Stimulated activated CD4-positive, alpha-beta T cell treated with anti-CD3 and anti-CD28 coated beads, Interleukin-1b, Interleukin-23, amount 100 ng/mL, for 48 hours (primary cell): ENCODE measurements at regions not wholly inside any gene's neighbourhood (a gene's known extent, or its start where the extent isn't known, plus 50 kb on each side); places are given as distances from the start of the nearest gene placed in this dataset.

ENCODE experiments used
- DNase-seq: peaks from one replicate; pipeline ENCODE4 v3.0.0-alpha.2; 2020

DNA sequence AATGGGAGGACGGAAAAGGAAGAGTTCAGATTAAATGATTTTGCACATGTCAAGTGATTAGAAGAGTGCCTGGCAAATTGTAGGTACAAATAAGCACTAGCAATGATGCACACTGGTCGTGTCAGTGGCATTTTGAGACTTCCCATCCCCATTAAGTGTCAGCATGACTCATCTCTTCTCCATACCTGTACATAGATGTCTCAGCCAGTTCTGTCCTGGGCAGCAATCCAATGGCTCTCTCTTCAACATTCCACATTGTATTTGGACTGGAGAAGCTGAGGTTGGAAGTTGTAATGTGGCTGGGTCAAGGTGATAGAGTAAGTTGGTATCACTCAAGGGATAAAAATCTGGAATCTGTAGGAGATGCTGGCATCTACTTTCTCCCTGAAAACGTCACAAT, 742.7 kb downstream of the VRK1 start:
- no peak for DNase-seq

DNA sequence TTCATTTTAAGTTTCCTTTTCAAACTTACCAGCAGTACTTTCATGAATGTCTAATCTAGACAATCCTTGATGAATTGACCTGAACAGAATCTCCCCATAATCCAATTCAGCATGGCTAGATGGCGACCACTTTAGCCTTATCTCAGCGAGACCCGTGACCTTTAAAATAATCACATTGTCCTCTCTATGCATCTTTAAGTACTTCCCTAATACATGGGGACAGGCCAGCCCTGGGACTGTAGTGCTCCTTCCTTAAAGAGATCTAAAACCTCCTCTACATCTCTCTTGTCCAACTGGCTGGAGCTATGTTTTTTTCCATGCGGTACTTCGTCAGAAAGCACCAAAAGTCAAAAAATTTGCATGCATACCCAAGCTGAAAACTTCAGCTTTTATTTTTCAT, 746.0 kb downstream of the VRK1 start:
- DNase-seq: no peak

DNA sequence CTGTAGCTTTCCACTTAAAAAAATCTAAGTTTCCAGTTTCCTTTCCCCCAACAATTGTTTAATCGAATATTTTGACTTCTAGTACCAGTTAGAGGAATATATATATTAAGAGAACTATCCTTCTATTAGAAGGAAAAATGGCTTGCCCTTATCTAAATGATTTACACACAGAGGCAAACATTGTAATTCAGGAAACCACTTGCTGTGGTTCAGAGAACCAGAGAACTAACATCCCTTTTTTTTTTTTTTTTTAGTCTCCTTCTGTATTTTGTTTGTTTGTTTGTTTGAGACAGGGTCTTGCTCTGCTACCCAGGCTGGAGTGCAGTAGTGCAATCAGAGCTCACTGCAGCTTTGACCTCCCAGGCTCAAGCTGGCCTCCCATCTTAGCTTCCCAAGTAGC, 746.6 kb downstream of the VRK1 start:
- no peak for DNase-seq

DNA sequence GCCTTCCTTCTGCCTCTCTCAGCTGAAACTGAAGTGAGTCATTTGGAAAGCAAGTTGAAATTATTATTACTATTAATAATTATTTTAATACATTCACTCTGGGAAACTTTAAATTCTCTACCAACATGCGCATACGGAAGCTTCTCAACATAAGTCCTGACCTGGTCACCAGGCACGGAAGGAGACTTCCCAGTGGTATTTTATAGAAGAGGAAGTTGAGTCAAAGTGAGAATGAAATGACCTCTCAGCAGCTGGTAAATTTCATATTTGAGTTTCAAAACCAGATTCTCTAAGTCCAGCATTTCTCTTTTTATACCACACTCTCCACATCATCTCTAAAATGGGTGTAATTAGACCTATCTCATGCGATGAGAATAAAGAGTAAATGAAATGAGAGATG, 747.4 kb downstream of the VRK1 start:
- no peak for DNase-seq

DNA sequence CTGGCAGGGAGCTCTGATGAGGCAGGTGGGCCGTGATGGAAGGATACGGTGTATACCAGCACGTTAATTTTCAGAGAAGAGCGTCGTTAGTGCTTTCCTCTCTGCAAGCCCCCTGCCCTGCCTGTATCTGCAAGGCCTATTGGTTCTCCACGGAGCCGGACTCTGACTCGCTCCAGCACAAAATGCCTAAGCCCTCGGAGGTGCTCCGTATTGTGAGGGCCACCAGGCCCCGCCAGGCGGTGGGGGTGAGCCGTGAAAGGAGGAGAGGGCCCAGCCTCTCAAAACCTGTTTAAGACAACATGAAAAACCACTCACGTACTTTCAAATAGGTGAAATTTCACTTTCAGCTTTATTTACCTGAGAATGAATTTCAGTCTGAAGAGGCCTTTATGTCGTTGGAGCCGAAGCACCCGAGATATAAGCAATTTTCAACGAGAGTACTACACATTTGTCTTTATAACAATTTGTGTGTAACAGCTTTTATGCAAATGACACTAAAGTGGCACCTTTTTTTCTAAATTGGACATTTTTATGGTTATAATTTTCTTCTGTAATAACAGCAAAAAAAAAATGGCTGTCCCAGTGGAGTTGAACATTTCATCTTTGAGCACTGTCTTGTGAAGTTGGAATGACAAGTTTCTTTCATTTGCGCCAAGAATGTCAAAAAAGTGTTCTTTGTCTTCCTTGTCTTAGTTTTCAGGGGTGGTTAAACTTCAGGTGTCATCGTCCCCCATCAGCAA, 749.5 kb downstream of the VRK1 start:
- no peak for DNase-seq

DNA sequence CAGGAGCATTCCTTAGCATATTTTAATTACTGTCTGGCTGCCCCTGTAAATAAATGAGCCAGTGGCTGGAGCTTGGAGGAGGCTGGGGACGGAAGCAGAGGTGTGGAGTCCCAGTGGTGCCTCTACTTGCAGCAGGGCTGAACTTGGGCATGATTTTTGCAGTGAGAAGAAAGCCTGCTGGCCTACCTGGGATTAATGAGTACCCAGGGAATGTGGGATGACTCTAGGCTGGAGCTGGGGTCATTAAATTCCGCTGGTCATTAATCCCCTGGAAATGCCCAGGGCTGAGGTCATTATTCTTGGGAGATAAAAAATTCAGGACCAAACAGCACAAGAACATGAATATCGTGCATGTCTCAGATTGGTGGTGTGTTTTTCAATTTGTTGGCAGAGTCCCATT, 753.3 kb downstream of the VRK1 start:
- no peak for DNase-seq

DNA sequence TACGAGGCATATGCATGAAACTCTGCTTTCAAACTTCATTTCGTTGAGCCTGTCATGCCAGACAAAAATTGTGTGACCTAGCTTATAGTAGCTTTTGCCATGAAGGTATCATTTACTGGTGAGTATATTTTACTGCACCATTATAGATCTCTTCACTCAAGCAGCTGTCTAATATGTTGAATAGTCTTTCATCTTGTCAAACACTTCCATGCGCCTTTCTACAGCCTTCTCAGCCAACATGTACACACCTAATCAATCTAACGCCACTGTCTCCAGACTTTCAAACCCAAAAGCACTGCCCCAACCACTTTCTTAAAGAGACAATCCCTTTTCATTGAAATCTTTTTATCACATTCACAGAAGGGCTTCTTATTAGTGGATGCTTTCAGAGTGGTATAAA, 757.4 kb downstream of the VRK1 start:
- no peak for DNase-seq

DNA sequence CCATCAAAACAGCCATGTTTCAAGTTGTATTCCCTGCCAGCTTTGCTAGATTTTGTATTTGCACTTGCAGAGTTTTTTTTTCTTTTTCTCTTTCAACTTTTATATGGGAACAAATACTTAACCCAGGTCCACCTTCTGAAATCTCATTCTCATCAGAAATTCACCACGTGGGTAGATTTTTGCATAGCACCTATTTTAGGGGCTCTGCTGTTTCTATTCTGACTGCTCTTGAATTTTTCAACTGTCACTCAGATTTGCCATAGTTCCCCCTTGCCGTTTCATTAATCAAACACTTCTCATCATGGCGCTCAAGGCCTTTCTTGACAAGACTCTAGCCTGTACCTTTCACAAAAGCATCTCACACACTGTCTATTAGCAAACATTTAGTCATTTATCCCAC, 767.2 kb downstream of the VRK1 start:
- DNase-seq: no peak

DNA sequence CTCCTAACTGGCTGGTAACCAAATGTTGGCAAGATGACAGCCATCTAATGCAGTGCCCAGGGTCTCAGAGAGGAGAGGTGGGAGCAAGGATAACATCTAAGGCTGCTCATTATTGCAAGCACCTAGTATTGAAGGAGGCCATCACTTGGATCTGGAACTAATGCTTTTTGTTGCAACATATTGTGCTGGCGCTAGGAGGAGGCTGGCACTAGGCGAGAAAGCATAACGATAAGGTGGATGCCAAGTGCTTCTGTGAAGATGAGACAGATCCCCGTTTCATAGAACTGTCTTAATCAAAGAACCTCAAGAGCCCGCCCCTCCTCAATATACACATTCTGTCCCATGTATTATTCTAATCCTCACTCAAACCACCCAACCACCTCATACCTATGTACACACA, 774.0 kb downstream of the VRK1 start:
- DNase-seq: no peak

DNA sequence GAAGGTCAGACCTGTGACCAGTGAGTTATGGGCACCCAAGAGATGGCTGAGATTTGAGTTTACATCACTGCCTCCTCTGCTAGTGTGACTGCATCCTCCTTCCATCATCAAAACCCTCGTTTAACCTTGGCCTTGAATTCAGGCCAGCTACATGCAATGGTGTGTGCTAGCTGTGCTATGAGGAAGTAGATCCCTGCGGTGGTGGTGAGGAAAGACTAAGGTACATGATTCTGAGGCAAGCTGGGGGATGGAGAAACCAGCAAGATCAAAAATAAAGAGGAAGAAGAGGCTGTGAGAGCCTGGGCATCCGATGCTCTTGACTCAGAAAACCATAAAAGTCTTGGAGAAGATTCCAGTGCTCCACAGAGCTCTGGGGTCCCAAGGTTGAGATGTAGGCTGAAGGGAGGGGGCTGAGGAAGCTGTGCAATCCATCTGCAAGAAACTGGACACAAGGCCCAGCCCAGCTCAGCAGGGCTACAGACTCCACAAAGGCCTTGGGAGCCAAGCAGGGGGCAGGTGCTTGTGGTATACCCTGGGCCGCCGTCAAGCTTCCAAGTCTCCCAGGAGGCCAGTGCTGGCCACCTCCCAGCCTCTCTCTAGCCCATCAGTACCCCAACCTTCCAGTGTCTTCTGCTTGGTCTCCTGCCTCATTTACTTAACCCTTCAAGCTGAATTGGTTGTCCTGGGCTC, 774.8 kb downstream of the VRK1 start:
- no peak for DNase-seq

DNA sequence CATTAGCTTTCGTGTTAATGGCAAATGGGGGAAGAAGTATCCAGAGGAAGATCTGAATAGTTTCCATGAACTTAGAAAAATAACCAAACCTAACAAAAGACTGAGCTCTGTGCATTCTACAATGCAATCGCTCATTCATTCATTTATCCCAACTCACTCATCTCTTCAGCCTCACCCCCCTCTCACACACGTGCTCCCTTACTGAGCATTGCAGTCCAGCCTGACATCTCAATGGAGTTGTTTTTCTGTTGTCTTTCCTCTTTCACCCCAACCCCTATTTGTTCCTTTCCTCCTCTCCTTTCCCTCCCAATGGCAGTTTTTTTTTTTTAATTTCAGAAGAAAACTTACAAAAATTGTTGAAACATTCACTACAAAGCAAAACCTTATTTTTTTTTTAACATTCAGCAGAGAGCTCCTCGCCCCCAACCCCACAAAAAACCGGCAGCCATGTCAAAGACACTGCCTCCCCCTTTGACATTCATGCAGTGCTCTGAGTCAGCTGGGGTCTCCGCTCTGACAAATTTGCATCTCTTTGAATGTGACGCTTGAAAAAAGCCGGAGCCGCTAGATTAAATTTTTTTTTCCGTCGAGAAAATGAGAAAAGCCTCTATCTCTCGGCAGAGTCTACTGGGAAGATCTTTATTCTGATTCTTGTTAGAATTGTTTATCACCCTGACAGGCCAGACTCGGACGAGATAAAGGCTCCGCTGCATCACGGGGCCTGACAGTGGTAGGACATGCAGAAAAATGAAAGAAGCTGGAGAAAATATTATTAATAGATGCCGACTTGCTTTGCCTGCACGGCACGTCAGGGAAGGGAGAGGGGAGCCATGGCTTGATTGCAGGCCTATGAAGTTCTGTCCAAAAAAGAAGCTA, 775.6 kb downstream of the VRK1 start:
- DNase-seq: no peak

DNA sequence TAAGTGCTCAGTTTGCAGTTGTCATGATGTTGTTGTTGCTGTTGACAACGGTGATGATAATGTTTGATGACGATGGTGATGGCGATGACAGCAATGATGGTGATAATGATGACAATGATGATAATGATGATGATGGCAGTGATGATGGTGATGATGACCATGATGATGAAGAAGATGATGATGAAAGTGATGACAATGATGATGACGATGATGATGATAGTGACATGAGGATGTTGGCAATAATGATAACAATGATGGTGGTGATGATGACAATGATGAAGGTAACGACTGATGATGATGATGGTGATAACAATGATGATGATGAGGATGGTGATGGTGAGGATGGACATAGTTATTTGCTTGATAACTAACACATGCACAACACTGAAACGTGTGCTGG, 778.5 kb downstream of the VRK1 start:
- no peak for DNase-seq

DNA sequence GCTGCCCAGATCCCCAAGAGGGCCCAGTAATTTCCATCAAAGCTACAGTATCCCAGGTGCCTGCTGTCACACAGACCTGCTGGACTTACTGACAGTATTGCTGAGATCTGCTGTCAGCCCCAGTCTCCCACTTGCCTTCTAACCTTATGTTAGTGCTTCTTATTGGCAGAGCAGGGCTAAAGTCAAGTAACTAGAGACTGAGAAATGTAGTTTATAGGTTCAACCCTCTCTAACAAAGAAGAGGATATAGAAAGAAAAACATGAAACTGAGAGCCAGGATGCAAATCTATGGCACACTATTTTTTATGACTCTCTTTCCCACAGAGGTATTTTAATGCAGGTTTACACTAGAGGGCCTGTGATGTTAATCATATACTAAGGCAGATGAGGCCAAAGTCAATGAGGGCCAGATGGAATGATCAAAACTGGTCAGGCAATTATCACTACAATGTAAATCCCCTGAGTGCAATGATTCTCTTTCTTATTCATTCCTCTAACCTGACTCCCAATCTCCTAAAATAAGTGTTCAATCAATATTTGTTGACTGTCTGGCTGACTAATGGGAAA, 781.9 kb downstream of the VRK1 start:
- DNase-seq: no peak

DNA sequence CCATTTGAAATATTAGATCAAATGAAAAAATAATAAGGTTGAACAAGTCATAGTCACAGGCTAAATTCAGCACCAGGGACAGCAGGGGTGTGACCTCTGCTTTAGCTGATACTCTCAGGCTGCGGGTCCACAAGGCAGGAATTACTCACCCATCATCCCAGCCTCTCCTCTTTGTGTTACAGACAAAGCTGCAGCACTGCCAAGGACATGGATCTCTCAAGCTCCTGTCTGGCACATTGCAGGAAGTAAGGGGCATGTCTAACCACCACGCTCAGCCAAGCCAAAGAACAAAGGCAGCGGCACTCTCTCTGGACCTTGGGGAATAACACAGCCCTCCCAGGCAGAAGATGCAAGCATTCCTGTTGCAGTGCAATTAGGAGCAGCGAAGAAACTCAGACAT, 783.8 kb downstream of the VRK1 start:
- no peak for DNase-seq

DNA sequence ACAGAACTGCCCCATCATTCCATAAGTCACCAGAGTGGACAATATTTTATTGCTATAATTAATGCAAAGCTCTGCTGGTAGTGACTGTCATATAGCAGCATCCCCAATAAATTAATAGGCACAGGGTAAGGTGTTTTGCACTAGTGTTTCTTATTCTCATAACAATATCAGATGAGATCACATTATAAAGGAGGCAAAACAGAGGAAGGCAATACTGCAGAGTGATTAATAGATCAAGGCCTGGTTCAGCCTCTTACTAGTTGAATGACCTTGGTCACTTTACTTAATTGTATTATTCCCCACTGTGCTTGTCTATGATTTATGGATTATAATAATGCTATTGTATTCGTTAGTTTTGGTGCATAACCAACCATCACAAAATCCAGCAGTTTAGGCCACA, 784.8 kb downstream of the VRK1 start:
- no peak for DNase-seq

DNA sequence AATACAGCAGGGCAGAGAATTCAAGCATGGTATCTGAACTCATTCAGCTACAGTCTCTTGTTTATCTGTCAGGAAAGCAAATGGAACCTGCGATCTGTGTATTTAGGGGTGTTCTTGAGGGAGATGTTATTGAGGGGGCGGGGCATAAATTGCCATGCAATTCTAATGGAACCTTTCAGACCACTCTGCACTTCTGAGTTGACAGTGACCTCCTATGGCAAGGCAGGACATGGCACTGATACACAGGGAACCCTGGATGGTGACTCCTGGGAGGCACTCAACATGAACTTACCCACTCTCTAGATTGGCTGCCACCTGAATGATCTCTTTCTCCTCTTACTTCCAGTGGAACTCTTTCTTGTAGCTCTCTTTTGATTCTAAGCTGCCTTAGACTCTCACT, 787.3 kb downstream of the VRK1 start:
- DNase-seq: no peak

DNA sequence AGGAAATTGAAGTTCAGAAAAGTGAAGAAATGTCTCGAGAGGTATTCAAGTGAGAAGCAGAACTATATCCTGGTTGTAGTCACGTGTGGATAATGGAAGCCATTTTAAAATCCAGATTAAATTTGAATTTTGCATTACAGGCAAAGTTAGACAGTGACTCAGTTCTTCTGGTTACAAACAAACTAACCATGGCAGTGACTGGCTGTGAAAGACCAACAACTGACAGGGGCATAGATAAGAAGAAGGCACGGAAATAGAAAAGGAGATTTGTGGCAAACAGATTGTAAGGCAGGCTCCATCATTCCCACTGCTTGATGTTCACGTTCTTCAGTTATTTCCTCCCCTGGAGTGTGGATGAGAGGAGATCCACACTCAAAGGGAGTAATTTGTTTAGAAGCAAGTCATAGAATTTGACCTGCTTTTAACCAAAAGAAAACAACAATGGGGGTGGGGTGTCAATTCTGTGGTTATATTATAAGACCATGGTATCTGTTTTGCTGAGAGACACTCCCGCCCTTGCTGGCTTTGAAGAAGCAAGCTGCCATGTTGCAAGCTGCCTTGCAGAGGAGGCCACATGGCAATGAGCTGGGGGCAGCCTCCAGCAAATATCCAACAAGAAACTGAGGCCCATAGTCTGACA, 795.3 kb downstream of the VRK1 start:
- no peak for DNase-seq

DNA sequence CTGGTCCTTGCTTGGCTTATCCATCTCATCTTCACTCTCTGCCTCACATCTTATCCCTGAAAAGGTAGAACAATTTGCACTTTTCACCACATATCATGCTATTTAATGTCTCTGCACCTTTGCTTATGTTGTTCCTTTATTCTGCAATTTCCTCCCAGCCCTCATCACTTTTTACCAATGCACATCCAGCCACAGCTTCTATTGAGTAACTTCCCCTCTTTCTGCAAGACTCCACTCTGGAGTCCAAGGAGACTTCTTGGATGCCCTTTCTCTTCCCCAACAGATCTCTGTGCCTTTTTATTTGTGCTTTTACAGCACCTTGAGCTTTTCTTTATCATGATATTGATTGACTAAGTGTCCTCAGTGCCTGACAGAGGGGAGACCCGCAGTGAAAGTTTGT, 797.1 kb downstream of the VRK1 start:
- no peak for DNase-seq

DNA sequence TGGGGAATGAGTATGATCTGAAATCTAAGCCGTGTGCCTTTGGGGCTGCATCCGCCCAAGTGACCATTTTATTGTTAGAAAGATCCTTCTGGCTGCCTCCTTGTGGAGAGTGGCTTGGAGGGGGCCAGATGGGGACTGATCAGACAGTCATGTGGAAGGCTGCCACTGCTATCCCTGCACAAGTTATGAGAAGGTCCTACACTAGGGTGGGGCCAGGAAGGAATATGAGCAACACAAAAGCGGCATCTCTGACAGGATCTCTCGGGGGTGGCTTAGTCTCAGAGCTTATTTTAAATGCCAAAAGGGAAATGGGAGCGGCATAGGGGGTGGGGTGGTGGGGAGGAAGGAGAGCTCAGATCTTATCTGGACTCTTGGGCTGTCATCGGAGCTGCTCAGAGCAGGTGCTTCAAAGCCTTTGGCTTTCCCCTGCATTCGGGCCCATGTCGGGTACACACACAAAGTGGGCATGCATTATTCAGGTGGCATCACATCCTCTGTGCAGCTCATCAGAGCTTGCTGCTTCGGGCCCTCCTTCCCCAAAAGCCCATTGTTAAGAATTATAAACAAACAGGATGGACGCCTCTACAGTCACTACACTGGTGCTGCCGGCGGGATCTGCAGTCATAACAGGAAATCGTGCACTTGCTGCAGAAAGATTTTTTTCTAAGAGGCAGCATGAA, 805.4 kb downstream of the VRK1 start:
- peak; percentile 56 for DNase-seq

DNA sequence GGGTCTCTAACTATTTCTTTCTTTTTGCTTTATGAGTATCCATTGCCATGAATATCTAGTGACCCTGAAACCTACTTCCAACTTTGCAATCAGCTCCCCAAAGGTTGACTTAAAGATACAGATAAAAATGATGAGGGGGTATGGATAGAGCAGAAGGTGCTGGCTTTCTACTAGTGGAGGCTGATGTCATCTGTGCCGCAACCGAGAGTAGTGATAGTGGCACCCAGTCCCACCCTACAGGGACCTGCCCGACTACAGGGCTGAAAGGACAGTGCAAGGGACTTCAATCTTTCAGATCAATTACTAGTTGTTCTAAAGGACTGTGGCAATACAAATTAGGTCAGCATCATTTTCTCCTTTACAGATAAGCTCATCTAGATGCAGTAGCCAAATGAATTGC, 806.0 kb downstream of the VRK1 start:
- DNase-seq: peak; percentile 34

DNA sequence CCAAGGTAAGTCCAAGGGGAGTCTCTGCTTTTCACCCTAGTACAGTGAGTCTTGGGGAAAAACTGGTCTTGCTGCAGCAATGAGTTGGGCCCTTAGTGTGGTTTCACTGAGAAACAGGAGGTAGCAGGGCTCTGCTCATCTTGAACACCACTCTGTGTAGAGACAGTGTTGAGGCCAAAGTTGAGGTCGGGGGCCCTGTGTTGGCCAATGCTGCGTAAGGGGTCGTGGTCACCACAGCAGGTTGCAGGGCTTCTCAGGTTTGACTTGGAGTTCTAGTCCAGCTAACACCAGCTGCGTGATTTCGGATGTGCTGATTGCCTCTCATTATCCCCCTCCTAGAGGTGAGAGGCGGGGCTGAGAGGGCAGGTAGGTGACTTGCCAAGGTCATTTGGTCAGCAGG, 807.5 kb downstream of the VRK1 start:
- no peak for DNase-seq

DNA sequence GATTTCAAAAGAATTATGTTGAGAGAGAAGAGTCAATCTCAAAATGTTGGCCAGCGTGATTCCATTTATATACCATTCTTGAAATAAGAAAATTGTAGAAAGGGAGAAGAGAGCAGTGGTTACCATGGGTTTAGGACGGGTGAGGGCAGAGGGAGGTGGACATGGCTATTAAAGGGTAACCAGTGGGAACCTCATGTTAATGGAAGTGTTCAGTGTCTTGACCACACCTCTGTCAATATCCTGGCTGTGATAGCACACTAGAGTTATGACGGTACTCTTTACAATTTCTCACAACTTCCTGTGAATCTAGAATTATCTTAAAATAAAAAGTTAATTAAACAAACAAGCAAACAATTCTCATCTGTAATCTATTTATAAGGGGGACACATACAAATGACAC, 821.2 kb downstream of the VRK1 start:
- no peak for DNase-seq
